ENCODE measurements at regions not wholly inside any gene's neighbourhood (a gene's known extent, or its start where the extent isn't known, plus 50 kb on each side); places are given as distances from the start of the nearest gene placed in this dataset.

DNA sequence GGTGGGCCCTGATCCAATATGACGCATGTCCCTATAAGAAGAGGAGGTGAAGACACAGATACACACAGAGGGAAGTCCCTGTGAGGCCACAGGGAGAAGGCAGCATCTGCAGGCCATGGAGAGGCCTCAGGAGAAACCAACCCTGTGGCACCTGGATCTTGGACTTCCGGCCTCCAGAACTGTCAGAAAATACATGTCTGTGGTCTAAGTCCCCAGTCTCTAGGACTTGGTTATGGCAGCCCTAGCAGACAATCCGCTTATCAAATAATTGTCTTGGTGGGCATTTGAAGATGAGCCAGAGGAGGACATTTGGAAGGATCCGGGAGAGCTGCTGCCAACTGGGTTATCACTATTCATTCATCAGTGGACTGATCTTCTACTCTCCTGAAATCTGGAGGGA lies 57.6 kb upstream of the FOXQ1 start:
- TF ChIP-seq, protein P1, sequence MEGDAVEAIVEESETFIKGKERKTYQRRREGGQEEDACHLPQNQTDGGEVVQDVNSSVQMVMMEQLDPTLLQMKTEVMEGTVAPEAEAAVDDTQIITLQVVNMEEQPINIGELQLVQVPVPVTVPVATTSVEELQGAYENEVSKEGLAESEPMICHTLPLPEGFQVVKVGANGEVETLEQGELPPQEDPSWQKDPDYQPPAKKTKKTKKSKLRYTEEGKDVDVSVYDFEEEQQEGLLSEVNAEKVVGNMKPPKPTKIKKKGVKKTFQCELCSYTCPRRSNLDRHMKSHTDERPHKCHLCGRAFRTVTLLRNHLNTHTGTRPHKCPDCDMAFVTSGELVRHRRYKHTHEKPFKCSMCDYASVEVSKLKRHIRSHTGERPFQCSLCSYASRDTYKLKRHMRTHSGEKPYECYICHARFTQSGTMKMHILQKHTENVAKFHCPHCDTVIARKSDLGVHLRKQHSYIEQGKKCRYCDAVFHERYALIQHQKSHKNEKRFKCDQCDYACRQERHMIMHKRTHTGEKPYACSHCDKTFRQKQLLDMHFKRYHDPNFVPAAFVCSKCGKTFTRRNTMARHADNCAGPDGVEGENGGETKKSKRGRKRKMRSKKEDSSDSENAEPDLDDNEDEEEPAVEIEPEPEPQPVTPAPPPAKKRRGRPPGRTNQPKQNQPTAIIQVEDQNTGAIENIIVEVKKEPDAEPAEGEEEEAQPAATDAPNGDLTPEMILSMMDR (IDR thresholded peaks at IDR 0.05) = no peak
- TF ChIP-seq TCF12 (IDR thresholded peaks at IDR 0.05) (no peak), YY1 (IDR thresholded peaks at IDR 0.05; ENCODE audit: low read depth) (no peak)

Data from SK-N-SH (cell line).